HEK293 (cell line): ENCODE measurements at regions not wholly inside any gene's neighbourhood (a gene's known extent, or its start where the extent isn't known, plus 50 kb on each side); places are given as distances from the start of the nearest gene placed in this dataset.

Experiments
- CTCF ChIA-PET: fragments of 350-600 bp; formaldehyde crosslinking; extraction: SDS; loops from one replicate; lab custom pipeline; 2021; ENCODE audit warnings: antibody characterized with exemption; lab: Yijun Ruan, JAX
- POLR2A ChIA-PET: fragments of 300-600 bp; formaldehyde crosslinking; extraction: SDS; loops from one replicate; lab custom pipeline; 2020; ENCODE audit warnings: antibody characterized with exemption, inconsistent platforms; lab: Yijun Ruan, JAX
- H3K27ac ChIP-seq: fragments of 200-500 bp; sonication (Bioruptor generic); 2 replicates; pipeline ENCODE4 v1.5.1; 2014; ENCODE audit warnings: low read depth, low read length, control low read depth, inconsistent platforms; ENCODE audit errors: extremely low read depth
- H3K36me3 ChIP-seq, 2 experiments: fragments of 200-500 bp in 1 of 2; sonication (Bioruptor generic) in 1 of 2; 1 replicate in 1 of 2; 2 replicates in 1 of 2; pipeline ENCODE4 v1.5.1; 2014 to 2017; ENCODE audit warnings: inconsistent platforms in 2 of 2, low read length in 2 of 2; ENCODE audit not compliant: control insufficient read depth in 2 of 2, insufficient read depth in 1 of 2
- H3K4me1 ChIP-seq: fragments of 200-500 bp; sonication (Bioruptor generic); 2 replicates; pipeline ENCODE4 v1.5.1; 2014; ENCODE audit warnings: mild to moderate bottlenecking, low read length, inconsistent platforms; ENCODE audit not compliant: control insufficient read depth, insufficient read depth
- H3K4me3 ChIP-seq: 2 replicates; pipeline ENCODE4 v1.5.1; 2011; ENCODE audit warnings: low read depth, mild to moderate bottlenecking, control low read depth, low read length, moderate library complexity
- H3K9me3 ChIP-seq: fragments of 200-500 bp; sonication (Bioruptor generic); 2 replicates; pipeline ENCODE4 v1.5.1; 2014; ENCODE audit warnings: low read depth, low read length, inconsistent platforms; ENCODE audit not compliant: control insufficient read depth, insufficient read depth
- TRIM28 ChIP-seq: IDR thresholded peaks from 2 replicates; pipeline ENCODE4 v1.6.1; 2011; ENCODE audit warnings: low read length, control low read depth, borderline replicate concordance
- ZNF114 ChIP-seq: fragments of 450-650 bp; formaldehyde crosslinking; IDR thresholded peaks from 2 replicates; pipeline ENCODE4 v1.5.0; 2017; ENCODE audit warnings: missing biosample characterization, missing genetic modification characterization
- ZNF394 ChIP-seq: fragments of 450-650 bp; formaldehyde crosslinking; IDR thresholded peaks from 2 replicates; pipeline ENCODE4 v1.5.1; 2016; ENCODE audit warnings: missing biosample characterization, missing genetic modification characterization, mild to moderate bottlenecking, moderate library complexity, borderline replicate concordance
- ZNF433 ChIP-seq: fragments of 450-650 bp; formaldehyde crosslinking; IDR thresholded peaks from 2 replicates; pipeline ENCODE4 v1.5.1; 2016; ENCODE audit warnings: missing biosample characterization, missing genetic modification characterization, low read depth
- ZNF529 ChIP-seq: fragments of 450-650 bp; formaldehyde crosslinking; IDR thresholded peaks from 2 replicates; pipeline ENCODE4 v1.5.1; 2017; ENCODE audit warnings: missing genetic modification characterization, missing biosample characterization; ENCODE audit not compliant: insufficient replicate concordance
- ZNF791 ChIP-seq: fragments of 450-650 bp; formaldehyde crosslinking; IDR thresholded peaks from 2 replicates; pipeline ENCODE4 v1.5.1; 2016; ENCODE audit warnings: missing biosample characterization, missing genetic modification characterization
- ZSCAN23 ChIP-seq: fragments of 450-650 bp; formaldehyde crosslinking; IDR thresholded peaks from 2 replicates; pipeline ENCODE4 v1.5.1; 2016; ENCODE audit warnings: missing biosample characterization, missing genetic modification characterization
- TF ChIP-seq, protein P1 (sequence below): fragments of 450-650 bp; IDR thresholded peaks from 2 replicates; pipeline ENCODE4 v1.5.1; 2018; ENCODE audit warnings: missing biosample characterization, missing genetic modification characterization
- TF ChIP-seq, protein P2 (sequence below): fragments of 450-650 bp; formaldehyde crosslinking; IDR thresholded peaks from 2 replicates; pipeline ENCODE4 v1.5.1; 2016; ENCODE audit warnings: missing biosample characterization, missing genetic modification characterization
- TF ChIP-seq, protein P3 (sequence below): fragments of 450-650 bp; formaldehyde crosslinking; IDR thresholded peaks from 2 replicates; pipeline ENCODE4 v1.5.1; 2016; ENCODE audit warnings: missing biosample characterization, missing genetic modification characterization
- TF ChIP-seq, protein P4 (sequence below): fragments of 450-650 bp; formaldehyde crosslinking; IDR thresholded peaks from 2 replicates; pipeline ENCODE4 v1.5.1; 2016; ENCODE audit warnings: missing biosample characterization, missing genetic modification characterization
- TF ChIP-seq, protein P5 (sequence below): fragments of 450-650 bp; IDR thresholded peaks from 2 replicates; pipeline ENCODE4 v1.5.1; 2018; ENCODE audit warnings: missing biosample characterization, mild to moderate bottlenecking, missing genetic modification characterization
- TF ChIP-seq, protein P6 (sequence below): fragments of 450-650 bp; formaldehyde crosslinking; IDR thresholded peaks from 2 replicates; pipeline ENCODE4 v1.5.1; 2016; ENCODE audit warnings: missing biosample characterization, missing genetic modification characterization, borderline replicate concordance
- TF ChIP-seq, protein P7 (sequence below): fragments of 450-650 bp; formaldehyde crosslinking; IDR thresholded peaks from 2 replicates; pipeline ENCODE4 v1.5.1; 2016; ENCODE audit warnings: missing biosample characterization, missing genetic modification characterization
- TF ChIP-seq, protein P8 (sequence below): fragments of 450-650 bp; formaldehyde crosslinking; IDR thresholded peaks from 2 replicates; pipeline ENCODE4 v1.5.1; 2016; ENCODE audit warnings: missing biosample characterization, missing genetic modification characterization, borderline replicate concordance

DNA sequence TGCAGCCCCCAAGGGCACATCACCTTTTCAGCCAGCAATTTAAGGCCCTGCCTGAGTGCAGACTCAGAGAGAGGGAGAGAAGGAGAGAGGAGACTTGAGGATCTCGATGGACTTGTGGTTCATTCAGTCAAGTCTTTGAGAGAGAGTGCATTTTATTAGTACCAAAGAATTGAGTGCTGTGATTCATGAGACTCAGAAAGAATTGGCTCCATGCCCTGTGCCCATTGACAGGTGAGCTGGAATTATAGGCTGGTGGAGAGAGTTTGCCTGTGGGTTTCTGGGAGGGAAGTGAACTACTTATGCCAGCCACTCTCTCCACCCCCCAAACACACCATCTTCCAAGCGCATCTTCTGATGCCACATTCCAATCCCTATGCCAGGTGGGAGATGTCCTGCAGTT lies 236.8 kb downstream of the MN1 start (continued):
- TF ChIP-seq, protein P1, sequence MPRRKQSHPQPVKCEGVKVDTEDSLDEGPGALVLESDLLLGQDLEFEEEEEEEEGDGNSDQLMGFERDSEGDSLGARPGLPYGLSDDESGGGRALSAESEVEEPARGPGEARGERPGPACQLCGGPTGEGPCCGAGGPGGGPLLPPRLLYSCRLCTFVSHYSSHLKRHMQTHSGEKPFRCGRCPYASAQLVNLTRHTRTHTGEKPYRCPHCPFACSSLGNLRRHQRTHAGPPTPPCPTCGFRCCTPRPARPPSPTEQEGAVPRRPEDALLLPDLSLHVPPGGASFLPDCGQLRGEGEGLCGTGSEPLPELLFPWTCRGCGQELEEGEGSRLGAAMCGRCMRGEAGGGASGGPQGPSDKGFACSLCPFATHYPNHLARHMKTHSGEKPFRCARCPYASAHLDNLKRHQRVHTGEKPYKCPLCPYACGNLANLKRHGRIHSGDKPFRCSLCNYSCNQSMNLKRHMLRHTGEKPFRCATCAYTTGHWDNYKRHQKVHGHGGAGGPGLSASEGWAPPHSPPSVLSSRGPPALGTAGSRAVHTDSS: no peak
- no peak for TF ChIP-seq ZNF433
- TF ChIP-seq, protein P2, sequence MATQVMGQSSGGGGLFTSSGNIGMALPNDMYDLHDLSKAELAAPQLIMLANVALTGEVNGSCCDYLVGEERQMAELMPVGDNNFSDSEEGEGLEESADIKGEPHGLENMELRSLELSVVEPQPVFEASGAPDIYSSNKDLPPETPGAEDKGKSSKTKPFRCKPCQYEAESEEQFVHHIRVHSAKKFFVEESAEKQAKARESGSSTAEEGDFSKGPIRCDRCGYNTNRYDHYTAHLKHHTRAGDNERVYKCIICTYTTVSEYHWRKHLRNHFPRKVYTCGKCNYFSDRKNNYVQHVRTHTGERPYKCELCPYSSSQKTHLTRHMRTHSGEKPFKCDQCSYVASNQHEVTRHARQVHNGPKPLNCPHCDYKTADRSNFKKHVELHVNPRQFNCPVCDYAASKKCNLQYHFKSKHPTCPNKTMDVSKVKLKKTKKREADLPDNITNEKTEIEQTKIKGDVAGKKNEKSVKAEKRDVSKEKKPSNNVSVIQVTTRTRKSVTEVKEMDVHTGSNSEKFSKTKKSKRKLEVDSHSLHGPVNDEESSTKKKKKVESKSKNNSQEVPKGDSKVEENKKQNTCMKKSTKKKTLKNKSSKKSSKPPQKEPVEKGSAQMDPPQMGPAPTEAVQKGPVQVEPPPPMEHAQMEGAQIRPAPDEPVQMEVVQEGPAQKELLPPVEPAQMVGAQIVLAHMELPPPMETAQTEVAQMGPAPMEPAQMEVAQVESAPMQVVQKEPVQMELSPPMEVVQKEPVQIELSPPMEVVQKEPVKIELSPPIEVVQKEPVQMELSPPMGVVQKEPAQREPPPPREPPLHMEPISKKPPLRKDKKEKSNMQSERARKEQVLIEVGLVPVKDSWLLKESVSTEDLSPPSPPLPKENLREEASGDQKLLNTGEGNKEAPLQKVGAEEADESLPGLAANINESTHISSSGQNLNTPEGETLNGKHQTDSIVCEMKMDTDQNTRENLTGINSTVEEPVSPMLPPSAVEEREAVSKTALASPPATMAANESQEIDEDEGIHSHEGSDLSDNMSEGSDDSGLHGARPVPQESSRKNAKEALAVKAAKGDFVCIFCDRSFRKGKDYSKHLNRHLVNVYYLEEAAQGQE (tag by site-specific recombination): no peak
- TF ChIP-seq, protein P3, sequence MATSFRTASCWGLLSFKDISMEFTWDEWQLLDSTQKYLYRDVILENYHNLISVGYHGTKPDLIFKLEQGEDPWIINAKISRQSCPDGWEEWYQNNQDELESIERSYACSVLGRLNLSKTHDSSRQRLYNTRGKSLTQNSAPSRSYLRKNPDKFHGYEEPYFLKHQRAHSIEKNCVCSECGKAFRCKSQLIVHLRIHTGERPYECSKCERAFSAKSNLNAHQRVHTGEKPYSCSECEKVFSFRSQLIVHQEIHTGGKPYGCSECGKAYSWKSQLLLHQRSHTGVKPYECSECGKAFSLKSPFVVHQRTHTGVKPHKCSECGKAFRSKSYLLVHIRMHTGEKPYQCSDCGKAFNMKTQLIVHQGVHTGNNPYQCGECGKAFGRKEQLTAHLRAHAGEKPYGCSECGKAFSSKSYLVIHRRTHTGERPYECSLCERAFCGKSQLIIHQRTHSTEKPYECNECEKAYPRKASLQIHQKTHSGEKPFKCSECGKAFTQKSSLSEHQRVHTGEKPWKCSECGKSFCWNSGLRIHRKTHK (tag by site-specific recombination): no peak
- TF ChIP-seq, all 188 proteins: peak for 0

DNA sequence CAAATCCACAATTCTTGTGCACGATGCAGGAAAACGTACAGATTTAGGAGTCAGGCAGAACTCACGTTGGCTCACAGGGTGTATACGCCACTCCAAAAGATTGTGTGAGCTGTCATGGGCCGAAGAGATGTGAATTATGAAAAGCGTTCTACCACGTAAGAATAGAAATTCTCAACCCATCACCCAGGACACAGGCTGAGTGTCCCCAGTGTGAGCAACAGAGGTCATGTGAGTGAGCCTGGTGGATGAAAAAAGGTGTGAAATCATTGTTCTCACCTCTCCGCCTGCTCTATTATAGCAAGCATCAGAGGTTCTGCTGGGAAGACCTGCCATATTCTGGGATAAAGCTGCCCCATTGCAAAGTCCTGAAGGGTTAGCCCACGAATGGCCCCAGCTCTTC lies 235.0 kb downstream of the MN1 start:
- no peaks in the 10 kb centered on the region for H3K9me3 ChIP-seq
- no peaks in the 10 kb centered on the region for H3K36me3 ChIP-seq
- no peak overlapping the region for H3K27ac ChIP-seq
- H3K4me1 ChIP-seq: no peaks in the 10 kb centered on the region
- no peak overlapping the region for H3K4me3 ChIP-seq
- ChIA-PET POLR2A (no interaction called here), CTCF (no interaction called here)
- TF ChIP-seq ZSCAN23 (tag by site-specific recombination): no peak
- no peak for TF ChIP-seq ZNF529 (tag by site-specific recombination)
- TF ChIP-seq, protein P4, sequence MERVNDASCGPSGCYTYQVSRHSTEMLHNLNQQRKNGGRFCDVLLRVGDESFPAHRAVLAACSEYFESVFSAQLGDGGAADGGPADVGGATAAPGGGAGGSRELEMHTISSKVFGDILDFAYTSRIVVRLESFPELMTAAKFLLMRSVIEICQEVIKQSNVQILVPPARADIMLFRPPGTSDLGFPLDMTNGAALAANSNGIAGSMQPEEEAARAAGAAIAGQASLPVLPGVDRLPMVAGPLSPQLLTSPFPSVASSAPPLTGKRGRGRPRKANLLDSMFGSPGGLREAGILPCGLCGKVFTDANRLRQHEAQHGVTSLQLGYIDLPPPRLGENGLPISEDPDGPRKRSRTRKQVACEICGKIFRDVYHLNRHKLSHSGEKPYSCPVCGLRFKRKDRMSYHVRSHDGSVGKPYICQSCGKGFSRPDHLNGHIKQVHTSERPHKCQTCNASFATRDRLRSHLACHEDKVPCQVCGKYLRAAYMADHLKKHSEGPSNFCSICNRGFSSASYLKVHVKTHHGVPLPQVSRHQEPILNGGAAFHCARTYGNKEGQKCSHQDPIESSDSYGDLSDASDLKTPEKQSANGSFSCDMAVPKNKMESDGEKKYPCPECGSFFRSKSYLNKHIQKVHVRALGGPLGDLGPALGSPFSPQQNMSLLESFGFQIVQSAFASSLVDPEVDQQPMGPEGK (tag by site-specific recombination): no peak
- no peak for TF ChIP-seq TRIM28
- TF ChIP-seq ZNF114 (tag by site-specific recombination): no peak
- no peak for TF ChIP-seq ZNF394 (tag by site-specific recombination)
- TF ChIP-seq, protein P5, sequence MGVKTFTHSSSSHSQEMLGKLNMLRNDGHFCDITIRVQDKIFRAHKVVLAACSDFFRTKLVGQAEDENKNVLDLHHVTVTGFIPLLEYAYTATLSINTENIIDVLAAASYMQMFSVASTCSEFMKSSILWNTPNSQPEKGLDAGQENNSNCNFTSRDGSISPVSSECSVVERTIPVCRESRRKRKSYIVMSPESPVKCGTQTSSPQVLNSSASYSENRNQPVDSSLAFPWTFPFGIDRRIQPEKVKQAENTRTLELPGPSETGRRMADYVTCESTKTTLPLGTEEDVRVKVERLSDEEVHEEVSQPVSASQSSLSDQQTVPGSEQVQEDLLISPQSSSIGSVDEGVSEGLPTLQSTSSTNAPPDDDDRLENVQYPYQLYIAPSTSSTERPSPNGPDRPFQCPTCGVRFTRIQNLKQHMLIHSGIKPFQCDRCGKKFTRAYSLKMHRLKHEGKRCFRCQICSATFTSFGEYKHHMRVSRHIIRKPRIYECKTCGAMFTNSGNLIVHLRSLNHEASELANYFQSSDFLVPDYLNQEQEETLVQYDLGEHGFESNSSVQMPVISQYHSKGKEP (tag by site-specific recombination): no peak
- TF ChIP-seq, protein P6, sequence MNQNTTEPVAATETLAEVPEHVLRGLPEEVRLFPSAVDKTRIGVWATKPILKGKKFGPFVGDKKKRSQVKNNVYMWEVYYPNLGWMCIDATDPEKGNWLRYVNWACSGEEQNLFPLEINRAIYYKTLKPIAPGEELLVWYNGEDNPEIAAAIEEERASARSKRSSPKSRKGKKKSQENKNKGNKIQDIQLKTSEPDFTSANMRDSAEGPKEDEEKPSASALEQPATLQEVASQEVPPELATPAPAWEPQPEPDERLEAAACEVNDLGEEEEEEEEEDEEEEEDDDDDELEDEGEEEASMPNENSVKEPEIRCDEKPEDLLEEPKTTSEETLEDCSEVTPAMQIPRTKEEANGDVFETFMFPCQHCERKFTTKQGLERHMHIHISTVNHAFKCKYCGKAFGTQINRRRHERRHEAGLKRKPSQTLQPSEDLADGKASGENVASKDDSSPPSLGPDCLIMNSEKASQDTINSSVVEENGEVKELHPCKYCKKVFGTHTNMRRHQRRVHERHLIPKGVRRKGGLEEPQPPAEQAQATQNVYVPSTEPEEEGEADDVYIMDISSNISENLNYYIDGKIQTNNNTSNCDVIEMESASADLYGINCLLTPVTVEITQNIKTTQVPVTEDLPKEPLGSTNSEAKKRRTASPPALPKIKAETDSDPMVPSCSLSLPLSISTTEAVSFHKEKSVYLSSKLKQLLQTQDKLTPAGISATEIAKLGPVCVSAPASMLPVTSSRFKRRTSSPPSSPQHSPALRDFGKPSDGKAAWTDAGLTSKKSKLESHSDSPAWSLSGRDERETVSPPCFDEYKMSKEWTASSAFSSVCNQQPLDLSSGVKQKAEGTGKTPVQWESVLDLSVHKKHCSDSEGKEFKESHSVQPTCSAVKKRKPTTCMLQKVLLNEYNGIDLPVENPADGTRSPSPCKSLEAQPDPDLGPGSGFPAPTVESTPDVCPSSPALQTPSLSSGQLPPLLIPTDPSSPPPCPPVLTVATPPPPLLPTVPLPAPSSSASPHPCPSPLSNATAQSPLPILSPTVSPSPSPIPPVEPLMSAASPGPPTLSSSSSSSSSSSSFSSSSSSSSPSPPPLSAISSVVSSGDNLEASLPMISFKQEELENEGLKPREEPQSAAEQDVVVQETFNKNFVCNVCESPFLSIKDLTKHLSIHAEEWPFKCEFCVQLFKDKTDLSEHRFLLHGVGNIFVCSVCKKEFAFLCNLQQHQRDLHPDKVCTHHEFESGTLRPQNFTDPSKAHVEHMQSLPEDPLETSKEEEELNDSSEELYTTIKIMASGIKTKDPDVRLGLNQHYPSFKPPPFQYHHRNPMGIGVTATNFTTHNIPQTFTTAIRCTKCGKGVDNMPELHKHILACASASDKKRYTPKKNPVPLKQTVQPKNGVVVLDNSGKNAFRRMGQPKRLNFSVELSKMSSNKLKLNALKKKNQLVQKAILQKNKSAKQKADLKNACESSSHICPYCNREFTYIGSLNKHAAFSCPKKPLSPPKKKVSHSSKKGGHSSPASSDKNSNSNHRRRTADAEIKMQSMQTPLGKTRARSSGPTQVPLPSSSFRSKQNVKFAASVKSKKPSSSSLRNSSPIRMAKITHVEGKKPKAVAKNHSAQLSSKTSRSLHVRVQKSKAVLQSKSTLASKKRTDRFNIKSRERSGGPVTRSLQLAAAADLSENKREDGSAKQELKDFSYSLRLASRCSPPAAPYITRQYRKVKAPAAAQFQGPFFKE (tag by site-specific recombination): no peak
- no peak for TF ChIP-seq ZNF791 (tag by site-specific recombination)
- TF ChIP-seq, protein P7, sequence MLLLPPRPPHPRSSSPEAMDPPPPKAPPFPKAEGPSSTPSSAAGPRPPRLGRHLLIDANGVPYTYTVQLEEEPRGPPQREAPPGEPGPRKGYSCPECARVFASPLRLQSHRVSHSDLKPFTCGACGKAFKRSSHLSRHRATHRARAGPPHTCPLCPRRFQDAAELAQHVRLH (tag by site-specific recombination): no peak
- TF ChIP-seq, protein P8, sequence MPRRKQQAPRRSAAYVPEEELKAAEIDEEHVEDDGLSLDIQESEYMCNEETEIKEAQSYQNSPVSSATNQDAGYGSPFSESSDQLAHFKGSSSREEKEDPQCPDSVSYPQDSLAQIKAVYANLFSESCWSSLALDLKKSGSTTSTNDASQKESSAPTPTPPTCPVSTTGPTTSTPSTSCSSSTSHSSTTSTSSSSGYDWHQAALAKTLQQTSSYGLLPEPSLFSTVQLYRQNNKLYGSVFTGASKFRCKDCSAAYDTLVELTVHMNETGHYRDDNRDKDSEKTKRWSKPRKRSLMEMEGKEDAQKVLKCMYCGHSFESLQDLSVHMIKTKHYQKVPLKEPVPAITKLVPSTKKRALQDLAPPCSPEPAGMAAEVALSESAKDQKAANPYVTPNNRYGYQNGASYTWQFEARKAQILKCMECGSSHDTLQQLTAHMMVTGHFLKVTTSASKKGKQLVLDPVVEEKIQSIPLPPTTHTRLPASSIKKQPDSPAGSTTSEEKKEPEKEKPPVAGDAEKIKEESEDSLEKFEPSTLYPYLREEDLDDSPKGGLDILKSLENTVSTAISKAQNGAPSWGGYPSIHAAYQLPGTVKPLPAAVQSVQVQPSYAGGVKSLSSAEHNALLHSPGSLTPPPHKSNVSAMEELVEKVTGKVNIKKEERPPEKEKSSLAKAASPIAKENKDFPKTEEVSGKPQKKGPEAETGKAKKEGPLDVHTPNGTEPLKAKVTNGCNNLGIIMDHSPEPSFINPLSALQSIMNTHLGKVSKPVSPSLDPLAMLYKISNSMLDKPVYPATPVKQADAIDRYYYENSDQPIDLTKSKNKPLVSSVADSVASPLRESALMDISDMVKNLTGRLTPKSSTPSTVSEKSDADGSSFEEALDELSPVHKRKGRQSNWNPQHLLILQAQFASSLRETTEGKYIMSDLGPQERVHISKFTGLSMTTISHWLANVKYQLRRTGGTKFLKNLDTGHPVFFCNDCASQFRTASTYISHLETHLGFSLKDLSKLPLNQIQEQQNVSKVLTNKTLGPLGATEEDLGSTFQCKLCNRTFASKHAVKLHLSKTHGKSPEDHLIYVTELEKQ (tag by site-specific recombination): no peak
